ENCODE measurements at regions not wholly inside any gene's neighbourhood (a gene's known extent, or its start where the extent isn't known, plus 50 kb on each side); places are given as distances from the start of the nearest gene placed in this dataset.

GRCh38 chr3:84260596-84260995 lies 698.2 kb upstream of the CADM2 start:
- TF ChIP-seq ZNF585B (tag by site-specific recombination; IDR thresholded peaks at IDR 0.05), result no peak
- TF ChIP-seq, protein P1, sequence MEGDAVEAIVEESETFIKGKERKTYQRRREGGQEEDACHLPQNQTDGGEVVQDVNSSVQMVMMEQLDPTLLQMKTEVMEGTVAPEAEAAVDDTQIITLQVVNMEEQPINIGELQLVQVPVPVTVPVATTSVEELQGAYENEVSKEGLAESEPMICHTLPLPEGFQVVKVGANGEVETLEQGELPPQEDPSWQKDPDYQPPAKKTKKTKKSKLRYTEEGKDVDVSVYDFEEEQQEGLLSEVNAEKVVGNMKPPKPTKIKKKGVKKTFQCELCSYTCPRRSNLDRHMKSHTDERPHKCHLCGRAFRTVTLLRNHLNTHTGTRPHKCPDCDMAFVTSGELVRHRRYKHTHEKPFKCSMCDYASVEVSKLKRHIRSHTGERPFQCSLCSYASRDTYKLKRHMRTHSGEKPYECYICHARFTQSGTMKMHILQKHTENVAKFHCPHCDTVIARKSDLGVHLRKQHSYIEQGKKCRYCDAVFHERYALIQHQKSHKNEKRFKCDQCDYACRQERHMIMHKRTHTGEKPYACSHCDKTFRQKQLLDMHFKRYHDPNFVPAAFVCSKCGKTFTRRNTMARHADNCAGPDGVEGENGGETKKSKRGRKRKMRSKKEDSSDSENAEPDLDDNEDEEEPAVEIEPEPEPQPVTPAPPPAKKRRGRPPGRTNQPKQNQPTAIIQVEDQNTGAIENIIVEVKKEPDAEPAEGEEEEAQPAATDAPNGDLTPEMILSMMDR (tag by site-specific recombination; IDR thresholded peaks at IDR 0.05), result no peak
- no peak for TF ChIP-seq MZF1 (tag by site-specific recombination; IDR thresholded peaks at IDR 0.05; ENCODE audit: borderline replicate concordance)
- no peak for TF ChIP-seq BCL6B (tag by site-specific recombination; IDR thresholded peaks at IDR 0.05)
- no peak for TF ChIP-seq ZNF629 (tag by site-specific recombination; IDR thresholded peaks at IDR 0.05)

Data from HEK293 (cell line).